H1 (cell line): ENCODE measurements at regions not wholly inside any gene's neighbourhood (a gene's known extent, or its start where the extent isn't known, plus 50 kb on each side); places are given as distances from the start of the nearest gene placed in this dataset.

ENCODE experiments used
- CTCF ChIA-PET: fragments of 300-600 bp; sonication (Branson Sonifier 250); formaldehyde crosslinking; loops from one replicate; lab custom pipeline; 2021; ENCODE audit not compliant: partially characterized antibody; lab: Charles Lee
- POLR2A ChIA-PET: fragments of 300-600 bp; sonication (Branson Sonifier 250); formaldehyde crosslinking; loops from one replicate; lab custom pipeline; 2021; ENCODE audit warnings: inconsistent platforms; ENCODE audit not compliant: partially characterized antibody; lab: Charles Lee
- DNase-seq, 2 experiments: peaks; one replicate each; pipeline versions ENCODE4 v3.0.0 to v3.0.0-alpha.2; 2010 to 2022; ENCODE audit warnings: low spot score in 2 of 2, low read depth in 1 of 2, mixed read lengths in 1 of 2
- FAIRE-seq: peaks from 2 replicates; lab custom pipeline; 2011; peaks lifted over from hg19 to GRCh38; lab: Jason Lieb, UNC
- H2AFZ ChIP-seq: 2 replicates; pipeline ENCODE4 v1.8.1; 2012; ENCODE audit warnings: low read length, inconsistent platforms
- H2AK5ac ChIP-seq: 2 replicates; pipeline ENCODE4 v1.6.1; 2013; ENCODE audit warnings: low read depth, low read length
- H2BK120ac ChIP-seq: replicated peaks from 2 replicates; pipeline ENCODE3; 2013; ENCODE audit warnings: low read depth, low read length, inconsistent platforms
- H2BK12ac ChIP-seq: 2 replicates; pipeline ENCODE4 v1.6.1; 2013; ENCODE audit warnings: low read depth, low read length
- H2BK15ac ChIP-seq: 2 replicates; pipeline ENCODE4 v1.6.1; 2013; ENCODE audit warnings: low read length
- H2BK20ac ChIP-seq: 2 replicates; pipeline ENCODE4 v1.6.1; 2013; ENCODE audit warnings: low read length
- H2BK5ac ChIP-seq: 2 replicates; pipeline ENCODE4 v1.6.1; 2013; ENCODE audit warnings: low read depth, low read length
- H3K14ac ChIP-seq: 2 replicates; pipeline ENCODE4 v1.6.1; 2013; ENCODE audit warnings: inconsistent platforms; ENCODE audit not compliant: insufficient read length
- H3K18ac ChIP-seq: 2 replicates; pipeline ENCODE4 v1.6.1; 2013; ENCODE audit warnings: low read length; ENCODE audit errors: extremely low read depth
- H3K23ac ChIP-seq: 2 replicates; pipeline ENCODE4 v1.6.1; 2013; ENCODE audit warnings: inconsistent platforms; ENCODE audit not compliant: insufficient read length
- H3K23me2 ChIP-seq: 2 replicates; pipeline ENCODE4 v1.6.1; 2013; ENCODE audit warnings: low read depth, low read length
- H3K27ac ChIP-seq: 2 replicates; pipeline ENCODE4 v1.6.1; 2011; ENCODE audit warnings: low read depth, low read length, inconsistent platforms
- H3K27me3 ChIP-seq, 4 experiments: replicated peaks in 1 of 4; 1 replicate in 1 of 4; 2 replicates in 3 of 4; pipeline versions ENCODE4 v1.6.1 to v1.8.1; 2011 to 2013; ENCODE audit warnings: low read length in 3 of 4, mild to moderate bottlenecking in 3 of 4, inconsistent platforms in 2 of 4, mixed read lengths in 2 of 4, moderate library complexity in 1 of 4; ENCODE audit not compliant: control insufficient read depth in 3 of 4, insufficient read depth in 3 of 4; ENCODE audit errors: extremely low read depth in 1 of 4
- H3K36me3 ChIP-seq, 4 experiments: 2 replicates each; pipeline versions ENCODE4 v1.6.1 to v1.8.1; 2011 to 2013; ENCODE audit warnings: mild to moderate bottlenecking in 4 of 4, low read length in 3 of 4, moderate library complexity in 2 of 4, control low read depth in 1 of 4, inconsistent platforms in 1 of 4; ENCODE audit not compliant: insufficient read depth in 4 of 4, control insufficient read depth in 2 of 4
- H3K4ac ChIP-seq: replicated peaks from 2 replicates; pipeline ENCODE3; 2013; ENCODE audit warnings: low read length, low read depth, mixed read lengths, inconsistent platforms; ENCODE audit not compliant: insufficient read length
- H3K4me1 ChIP-seq, 4 experiments: replicated peaks in 1 of 4; 1 replicate in 1 of 4; 2 replicates in 3 of 4; pipeline versions ENCODE4 v1.6.1 to v1.8.1; 2011 to 2013; ENCODE audit warnings: low read length in 3 of 4, inconsistent platforms in 2 of 4, mixed read lengths in 1 of 4; ENCODE audit not compliant: insufficient read depth in 4 of 4, control insufficient read depth in 3 of 4
- H3K4me2 ChIP-seq, 2 experiments: 2 replicates each; pipeline versions ENCODE4 v1.6.1 to v1.8.1; 2011 to 2013; ENCODE audit warnings: low read depth in 2 of 2, low read length in 2 of 2, control low read depth in 1 of 2, inconsistent platforms in 1 of 2, mild to moderate bottlenecking in 1 of 2; ENCODE audit not compliant: insufficient read depth in 1 of 2
- H3K4me3 ChIP-seq, 4 experiments: fragments of 200-600, 300-600 bp in 1 of 4; sonication (generic), shearing (Covaris generic), sonication (Bioruptor Twin) in 1 of 4; 2 replicates each; pipeline versions ENCODE4 v1.5.1 to v1.8.1; 2011 to 2016; ENCODE audit warnings: low read length in 4 of 4, low read depth in 3 of 4, control low read depth in 2 of 4, inconsistent platforms in 2 of 4, mild to moderate bottlenecking in 2 of 4, mixed read lengths in 1 of 4, moderate library complexity in 1 of 4; ENCODE audit not compliant: insufficient read depth in 2 of 4; ENCODE audit errors: extremely low read depth in 1 of 4
- H3K56ac ChIP-seq: replicated peaks from 2 replicates; pipeline ENCODE3; 2013; ENCODE audit warnings: low read depth, mild to moderate bottlenecking, mixed read lengths, low read length, inconsistent platforms; ENCODE audit not compliant: insufficient read length
- H3K79me1 ChIP-seq: 2 replicates; pipeline ENCODE4 v1.6.1; 2013; ENCODE audit warnings: low read depth, low read length, control low read depth
- H3K79me2 ChIP-seq, 2 experiments: 2 replicates each; pipeline versions ENCODE4 v1.6.1 to v1.8.1; 2012 to 2013; ENCODE audit warnings: low read length in 2 of 2, mild to moderate bottlenecking in 2 of 2, inconsistent platforms in 1 of 2; ENCODE audit not compliant: insufficient read depth in 2 of 2, control insufficient read depth in 1 of 2
- H3K9ac ChIP-seq, 4 experiments: replicated peaks in 1 of 4; 1 replicate in 1 of 4; 2 replicates in 3 of 4; pipeline versions ENCODE4 v1.6.1 to v1.8.1; 2011 to 2013; ENCODE audit warnings: low read depth in 3 of 4, low read length in 3 of 4, control low read depth in 2 of 4, mild to moderate bottlenecking in 2 of 4, moderate library complexity in 2 of 4, inconsistent platforms in 1 of 4; ENCODE audit errors: extremely low read depth in 1 of 4
- H3K9me3 ChIP-seq, 2 experiments: 2 replicates each; pipeline versions ENCODE4 v1.6.1 to v1.8.1; 2012 to 2013; ENCODE audit warnings: mild to moderate bottlenecking in 2 of 2, moderate library complexity in 2 of 2, control low read depth in 1 of 2, inconsistent platforms in 1 of 2, low read depth in 1 of 2, low read length in 1 of 2, mixed read lengths in 1 of 2; ENCODE audit not compliant: insufficient read depth in 2 of 2
- H4K20me1 ChIP-seq, 2 experiments: replicated peaks in 1 of 2; 2 replicates each; pipeline versions ENCODE3 to v1.8.1; 2011 to 2013; ENCODE audit warnings: inconsistent platforms in 2 of 2, low read length in 2 of 2, mild to moderate bottlenecking in 1 of 2; ENCODE audit not compliant: insufficient read depth in 2 of 2, control insufficient read depth in 1 of 2
- H4K5ac ChIP-seq: 2 replicates; pipeline ENCODE4 v1.6.1; 2013; ENCODE audit warnings: low read length, low read depth, mixed read lengths, inconsistent platforms; ENCODE audit not compliant: insufficient read length
- H4K8ac ChIP-seq: 2 replicates; pipeline ENCODE4 v1.8.0; 2013; ENCODE audit warnings: mild to moderate bottlenecking, moderate library complexity, low read length, inconsistent platforms; ENCODE audit not compliant: insufficient read depth; ENCODE audit errors: extremely low read depth
- H4K91ac ChIP-seq: replicated peaks from 2 replicates; pipeline ENCODE3; 2013; ENCODE audit warnings: low read length, mixed read lengths, inconsistent platforms; ENCODE audit not compliant: insufficient read length
- KDM4A ChIP-seq: IDR thresholded peaks from one replicate; pipeline ENCODE4 v1.7.1; 2012; ENCODE audit warnings: low read depth, mild to moderate bottlenecking, moderate library complexity, low read length, inconsistent platforms; ENCODE audit not compliant: severe bottlenecking
- NANOG ChIP-seq: IDR thresholded peaks from 2 replicates; pipeline ENCODE4 v1.6.1; 2011; ENCODE audit warnings: low read length, low read depth, mild to moderate bottlenecking, inconsistent platforms; ENCODE audit not compliant: insufficient read depth, poor library complexity, severe bottlenecking
- POU5F1 ChIP-seq: IDR thresholded peaks from 2 replicates; pipeline ENCODE4 v1.6.1; 2011; ENCODE audit warnings: low read depth, mild to moderate bottlenecking, low read length, moderate library complexity
- RBBP5 ChIP-seq: IDR thresholded peaks from 2 replicates; pipeline ENCODE4 v1.7.1; 2012; ENCODE audit warnings: low read depth, mild to moderate bottlenecking, inconsistent platforms, low read length, moderate library complexity, borderline replicate concordance
- SIN3A ChIP-seq, 2 experiments: IDR thresholded peaks in 1 of 2; conservative IDR thresholded peaks in 1 of 2; 2 replicates each; pipeline ENCODE4 v1.6.1; 2011 to 2012; ENCODE audit warnings: low read length in 2 of 2, improper control_type of control experiment in 1 of 2, low read depth in 1 of 2, mild to moderate bottlenecking in 1 of 2
- SUZ12 ChIP-seq: fragments of 200-600 bp; sonication (generic); IDR thresholded peaks from 2 replicates; pipeline ENCODE4 v1.6.1; 2012; ENCODE audit warnings: mild to moderate bottlenecking, inconsistent platforms, low read length, moderate library complexity, mixed read lengths
- TAF1 ChIP-seq: IDR thresholded peaks from 2 replicates; pipeline ENCODE4 v1.6.1; 2011; ENCODE audit warnings: mild to moderate bottlenecking, low read depth, low read length
- WGBS, 2 experiments: shearing (Covaris generic) in 1 of 2; methylation state at CpG; one replicate each; pipeline versions ENCODE4 v1.1.6 to v1.1.7; 2013 to 2015; ENCODE audit warnings: low lambda C conversion rate in 2 of 2, mixed read lengths in 2 of 2, inconsistent platforms in 1 of 2, low coverage in 1 of 2, missing lambda C conversion rate in 1 of 2; ENCODE audit not compliant: insufficient replicate concordance in 2 of 2, insufficient coverage in 1 of 2, insufficient read length in 1 of 2; ENCODE audit errors: extremely low coverage in 1 of 2, missing lambda C conversion rate in 1 of 2; 5-methylcytosine and 5-hydroxymethylcytosine counted together

DNA sequence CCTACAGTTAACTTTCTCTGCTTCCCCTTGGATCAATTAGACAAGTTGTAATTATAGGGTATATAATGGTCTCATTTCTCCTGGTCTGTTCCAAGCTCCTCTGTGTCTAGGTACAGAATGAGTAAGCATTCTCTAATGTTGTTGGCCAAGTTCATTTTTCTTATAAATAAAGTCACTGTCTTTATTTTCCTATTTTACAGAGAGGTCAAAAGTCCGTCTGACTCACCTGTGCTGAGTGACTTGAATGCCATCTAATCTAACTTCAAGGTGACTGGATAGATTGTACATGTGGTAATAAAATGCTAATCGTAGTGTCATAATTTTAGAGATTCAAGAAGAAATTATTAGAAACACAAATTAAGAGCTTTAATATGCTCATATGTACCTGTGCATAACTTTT is 500.2 kb downstream of the PDCD6IP start:
- Histone ChIP-seq H2BK20ac (no peak overlapping the region), H3K23me2 (no peaks in the 10 kb centered on the region)

More for the DNA sequence above, 500.2 kb downstream of the PDCD6IP start:
- no peak overlapping the region for H3K14ac ChIP-seq
- H3K36me3 ChIP-seq: no peaks in the 10 kb centered on the region
- no peak for DNase-seq
- no peak overlapping the region for H2BK120ac ChIP-seq
- H4K91ac ChIP-seq: no peak overlapping the region
- no peak overlapping the region for H3K56ac ChIP-seq
- H3K4ac ChIP-seq: no peak overlapping the region
- FAIRE-seq: no peak
- no peak overlapping the region for H3K4me2 ChIP-seq
- H2BK15ac ChIP-seq: no peak overlapping the region
- TF ChIP-seq SUZ12: no peak
- no peak for TF ChIP-seq POU5F1
- TF ChIP-seq KDM4A: no peak
- TF ChIP-seq RBBP5: no peak
- no peak for TF ChIP-seq NANOG
- no peak for TF ChIP-seq TAF1
- TF ChIP-seq SIN3A (conservative IDR thresholded peaks at IDR 0.05 in 1 of 2, IDR thresholded peaks at IDR 0.05 in 1 of 2; ENCODE audit: low read depth in 1 of 2, low read length in 2 of 2): no peak
- no peak overlapping the region for H3K9ac ChIP-seq
- 90% methylated on average over 2 of the region's 2 CpGs; no CpG with 5 or more reads in 1 of the 2 experiments for WGBS, 2 experiments
- no peak overlapping the region for H3K27ac ChIP-seq
- no peak overlapping the region for H2BK5ac ChIP-seq
- H3K18ac ChIP-seq: no peak overlapping the region
- ChIA-PET POLR2A (no interaction called here), CTCF (interaction anchor here (1.1 to 1.4 kb wide), 4 partner anchors 8 to 415 kb away, joined by 3 read pairs; no protein-coding TSS in a partner anchor)
- H3K4me3 ChIP-seq: no peak overlapping the region
- H3K27me3 ChIP-seq: no peaks in the 10 kb centered on the region; a peak in 2 of 7 replicates
- no peak overlapping the region for H2AFZ ChIP-seq
- H3K79me1 ChIP-seq: no peaks in the 10 kb centered on the region
- no peak overlapping the region for H2AK5ac ChIP-seq
- no peak overlapping the region for H2BK12ac ChIP-seq
- peaks cover 0 to 8% (median 4%) of the 10 kb centered on the region in 4 experiments; a peak in 5 of 7 replicates for H3K4me1 ChIP-seq
- no peaks in the 10 kb centered on the region for H3K9me3 ChIP-seq
- no peak overlapping the region for H4K5ac ChIP-seq
- no peak overlapping the region for H4K8ac ChIP-seq
- H3K79me2 ChIP-seq: no peaks in the 10 kb centered on the region
- H3K23ac ChIP-seq: no peak overlapping the region
- H4K20me1 ChIP-seq: no peaks in the 10 kb centered on the region
